ENCODE measurements at regions not wholly inside any gene's neighbourhood (a gene's known extent, or its start where the extent isn't known, plus 50 kb on each side); places are given as distances from the start of the nearest gene placed in this dataset.

DNA sequence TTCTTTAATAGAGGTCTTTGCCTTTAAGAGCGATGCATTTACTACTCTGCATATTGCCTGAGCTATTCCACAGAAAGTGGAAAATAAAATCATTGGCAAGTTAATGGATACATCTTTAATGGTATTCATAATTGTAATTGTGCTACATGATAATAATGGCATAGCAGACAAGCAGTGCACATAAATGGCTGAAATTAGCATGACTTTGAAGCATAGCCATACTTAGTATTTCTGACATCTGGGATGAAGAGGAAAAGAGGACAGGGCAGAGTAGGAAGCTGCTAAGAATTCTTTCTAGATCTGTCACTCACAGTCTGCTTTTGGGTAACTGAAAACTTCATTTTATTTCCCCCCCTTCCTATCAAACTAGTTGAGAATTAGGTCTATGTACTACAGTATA is 195.0 kb upstream of the NRIP1 start:
- H3K27ac ChIP-seq (ENCODE audit: extremely low read depth, low read depth, low read length), result no peak overlapping the region
- no TSS peak for BruUV-seq (replicated peaks)
- WGBS (ENCODE audit: insufficient coverage, low coverage, missing lambda C conversion rate), result 50% methylated on average over 1 of the region's 1 CpG
- ATAC-seq (no peak), DNase-seq (ENCODE audit: extremely low read depth in 1 of 4, low spot score in 3 of 4) (no peak), FAIRE-seq (no peak)
- H4K20me1 ChIP-seq (replicated peaks; ENCODE audit: control insufficient read depth, insufficient read depth, low read length), result no peaks in the 10 kb centered on the region
- H3K4me1 ChIP-seq (replicated peaks in 1 of 2; ENCODE audit: control insufficient read depth in 2 of 2, insufficient read depth in 2 of 2, low read length in 2 of 2), result no peaks in the 10 kb centered on the region
- no peaks in the 10 kb centered on the region for H3K9me3 ChIP-seq (replicated peaks; ENCODE audit: control insufficient read depth, insufficient read depth, low read depth, low read length)
- no peak overlapping the region for H3K4me3 ChIP-seq
- H3K4me2 ChIP-seq (ENCODE audit: insufficient read depth, low read length), result no peak overlapping the region
- H2AFZ ChIP-seq (ENCODE audit: low read depth, low read length), result no peak overlapping the region
- ChIA-PET POLR2A (no interaction called here), CTCF (ENCODE audit: low intra/inter-chr PET ratio) (interaction anchor here (0.6 kb wide), 1 partner anchor 1001 kb away, joined by 4 read pairs; no protein-coding TSS in a partner anchor)
- in situ Hi-C loops (cut with MboI) (no loop called here), intact Hi-C loops (cut with micrococcal nuclease) (no loop called here)
- no peaks in the 10 kb centered on the region for H3K27me3 ChIP-seq (ENCODE audit: control insufficient read depth in 2 of 2, insufficient read depth in 2 of 2, low read length in 2 of 2)
- no peaks in the 10 kb centered on the region for H3K79me2 ChIP-seq (ENCODE audit: control insufficient read depth, insufficient read depth, low read length)
- H3K9ac ChIP-seq (ENCODE audit: insufficient read depth in 1 of 2, low read depth in 2 of 2, low read length in 2 of 2), result no peak overlapping the region
- no peaks in the 10 kb centered on the region for H3K9me1 ChIP-seq (ENCODE audit: control insufficient read depth, insufficient read depth, low read length)
- H3K36me3 ChIP-seq (ENCODE audit: control insufficient read depth, insufficient read depth, low read length), result no peaks in the 10 kb centered on the region
- TF ChIP-seq TAF9B (IDR thresholded peaks at IDR 0.05; ENCODE audit: partially characterized antibody) (no peak), CBFA2T3 (IDR thresholded peaks at IDR 0.05) (no peak), CREM (IDR thresholded peaks at IDR 0.05; ENCODE audit: low read depth) (no peak), PHF8 (IDR thresholded peaks at IDR 0.05; ENCODE audit: borderline replicate concordance, low read length) (no peak), ILF3 (IDR thresholded peaks at IDR 0.05; ENCODE audit: borderline replicate concordance) (no peak), PTBP1 (IDR thresholded peaks at IDR 0.05; ENCODE audit: low read depth, low read length) (no peak)
- TF ChIP-seq, protein P1, sequence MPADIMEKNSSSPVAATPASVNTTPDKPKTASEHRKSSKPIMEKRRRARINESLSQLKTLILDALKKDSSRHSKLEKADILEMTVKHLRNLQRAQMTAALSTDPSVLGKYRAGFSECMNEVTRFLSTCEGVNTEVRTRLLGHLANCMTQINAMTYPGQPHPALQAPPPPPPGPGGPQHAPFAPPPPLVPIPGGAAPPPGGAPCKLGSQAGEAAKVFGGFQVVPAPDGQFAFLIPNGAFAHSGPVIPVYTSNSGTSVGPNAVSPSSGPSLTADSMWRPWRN (IDR thresholded peaks at IDR 0.05; ENCODE audit: low read depth), result no peak
- TF ChIP-seq, protein P2, sequence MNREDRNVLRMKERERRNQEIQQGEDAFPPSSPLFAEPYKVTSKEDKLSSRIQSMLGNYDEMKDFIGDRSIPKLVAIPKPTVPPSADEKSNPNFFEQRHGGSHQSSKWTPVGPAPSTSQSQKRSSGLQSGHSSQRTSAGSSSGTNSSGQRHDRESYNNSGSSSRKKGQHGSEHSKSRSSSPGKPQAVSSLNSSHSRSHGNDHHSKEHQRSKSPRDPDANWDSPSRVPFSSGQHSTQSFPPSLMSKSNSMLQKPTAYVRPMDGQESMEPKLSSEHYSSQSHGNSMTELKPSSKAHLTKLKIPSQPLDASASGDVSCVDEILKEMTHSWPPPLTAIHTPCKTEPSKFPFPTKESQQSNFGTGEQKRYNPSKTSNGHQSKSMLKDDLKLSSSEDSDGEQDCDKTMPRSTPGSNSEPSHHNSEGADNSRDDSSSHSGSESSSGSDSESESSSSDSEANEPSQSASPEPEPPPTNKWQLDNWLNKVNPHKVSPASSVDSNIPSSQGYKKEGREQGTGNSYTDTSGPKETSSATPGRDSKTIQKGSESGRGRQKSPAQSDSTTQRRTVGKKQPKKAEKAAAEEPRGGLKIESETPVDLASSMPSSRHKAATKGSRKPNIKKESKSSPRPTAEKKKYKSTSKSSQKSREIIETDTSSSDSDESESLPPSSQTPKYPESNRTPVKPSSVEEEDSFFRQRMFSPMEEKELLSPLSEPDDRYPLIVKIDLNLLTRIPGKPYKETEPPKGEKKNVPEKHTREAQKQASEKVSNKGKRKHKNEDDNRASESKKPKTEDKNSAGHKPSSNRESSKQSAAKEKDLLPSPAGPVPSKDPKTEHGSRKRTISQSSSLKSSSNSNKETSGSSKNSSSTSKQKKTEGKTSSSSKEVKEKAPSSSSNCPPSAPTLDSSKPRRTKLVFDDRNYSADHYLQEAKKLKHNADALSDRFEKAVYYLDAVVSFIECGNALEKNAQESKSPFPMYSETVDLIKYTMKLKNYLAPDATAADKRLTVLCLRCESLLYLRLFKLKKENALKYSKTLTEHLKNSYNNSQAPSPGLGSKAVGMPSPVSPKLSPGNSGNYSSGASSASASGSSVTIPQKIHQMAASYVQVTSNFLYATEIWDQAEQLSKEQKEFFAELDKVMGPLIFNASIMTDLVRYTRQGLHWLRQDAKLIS (CRISPR knock-in tag; IDR thresholded peaks at IDR 0.05), result no peak
- TF ChIP-seq, protein P3, sequence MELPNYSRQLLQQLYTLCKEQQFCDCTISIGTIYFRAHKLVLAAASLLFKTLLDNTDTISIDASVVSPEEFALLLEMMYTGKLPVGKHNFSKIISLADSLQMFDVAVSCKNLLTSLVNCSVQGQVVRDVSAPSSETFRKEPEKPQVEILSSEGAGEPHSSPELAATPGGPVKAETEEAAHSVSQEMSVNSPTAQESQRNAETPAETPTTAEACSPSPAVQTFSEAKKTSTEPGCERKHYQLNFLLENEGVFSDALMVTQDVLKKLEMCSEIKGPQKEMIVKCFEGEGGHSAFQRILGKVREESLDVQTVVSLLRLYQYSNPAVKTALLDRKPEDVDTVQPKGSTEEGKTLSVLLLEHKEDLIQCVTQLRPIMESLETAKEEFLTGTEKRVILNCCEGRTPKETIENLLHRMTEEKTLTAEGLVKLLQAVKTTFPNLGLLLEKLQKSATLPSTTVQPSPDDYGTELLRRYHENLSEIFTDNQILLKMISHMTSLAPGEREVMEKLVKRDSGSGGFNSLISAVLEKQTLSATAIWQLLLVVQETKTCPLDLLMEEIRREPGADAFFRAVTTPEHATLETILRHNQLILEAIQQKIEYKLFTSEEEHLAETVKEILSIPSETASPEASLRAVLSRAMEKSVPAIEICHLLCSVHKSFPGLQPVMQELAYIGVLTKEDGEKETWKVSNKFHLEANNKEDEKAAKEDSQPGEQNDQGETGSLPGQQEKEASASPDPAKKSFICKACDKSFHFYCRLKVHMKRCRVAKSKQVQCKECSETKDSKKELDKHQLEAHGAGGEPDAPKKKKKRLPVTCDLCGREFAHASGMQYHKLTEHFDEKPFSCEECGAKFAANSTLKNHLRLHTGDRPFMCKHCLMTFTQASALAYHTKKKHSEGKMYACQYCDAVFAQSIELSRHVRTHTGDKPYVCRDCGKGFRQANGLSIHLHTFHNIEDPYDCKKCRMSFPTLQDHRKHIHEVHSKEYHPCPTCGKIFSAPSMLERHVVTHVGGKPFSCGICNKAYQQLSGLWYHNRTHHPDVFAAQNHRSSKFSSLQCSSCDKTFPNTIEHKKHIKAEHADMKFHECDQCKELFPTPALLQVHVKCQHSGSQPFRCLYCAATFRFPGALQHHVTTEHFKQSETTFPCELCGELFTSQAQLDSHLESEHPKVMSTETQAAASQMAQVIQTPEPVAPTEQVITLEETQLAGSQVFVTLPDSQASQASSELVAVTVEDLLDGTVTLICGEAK (IDR thresholded peaks at IDR 0.05), result no peak
- TF ChIP-seq, protein P3 (CRISPR knock-in tag; IDR thresholded peaks at IDR 0.05), result no peak
